ENCODE measurements at regions not wholly inside any gene's neighbourhood (a gene's known extent, or its start where the extent isn't known, plus 50 kb on each side); places are given as distances from the start of the nearest gene placed in this dataset.
"Not testable (repeated sequence)": the region's sequence is repeated elsewhere in the genome, so short reads cannot be mapped to it uniquely, and the experiment has no call there.

DNA sequence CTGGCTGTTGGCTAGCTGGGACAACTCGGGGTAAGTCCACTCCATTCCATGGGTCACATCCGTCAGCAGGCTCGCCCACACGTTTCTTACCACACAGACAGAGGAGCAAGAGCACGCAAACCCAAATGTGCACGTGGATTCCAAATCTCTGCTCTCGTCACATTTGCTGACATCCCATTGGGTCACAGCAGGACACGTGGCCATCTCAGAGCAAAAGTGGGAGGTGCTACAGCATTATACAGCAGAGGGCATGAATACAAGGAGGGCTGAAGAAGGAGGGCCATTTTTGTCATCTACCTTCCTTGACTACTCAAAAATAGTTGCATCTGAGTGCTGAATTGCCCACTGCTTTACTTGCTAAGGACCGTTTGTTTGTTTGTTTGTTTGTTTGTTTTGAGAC is 84.7 kb downstream of the RBBP6 start:
- DNase-seq = no peak

DNA sequence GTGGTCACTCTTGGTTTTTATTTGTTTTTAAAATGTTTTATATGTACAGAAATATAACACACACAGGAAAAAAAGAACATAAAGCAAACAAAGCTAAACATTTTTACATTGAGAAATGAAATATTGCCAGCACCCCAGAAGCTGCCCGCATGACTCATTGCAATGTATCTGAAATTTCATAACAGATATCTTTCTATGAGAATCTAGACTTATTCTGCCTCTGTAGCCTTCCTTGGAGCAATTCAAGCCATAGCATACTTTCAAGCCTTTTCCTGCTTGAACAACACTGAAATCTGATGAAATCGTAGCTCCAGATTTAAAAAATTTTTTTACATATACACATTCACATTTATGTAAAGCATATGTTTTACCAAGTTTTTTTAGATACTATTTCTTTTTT is 86.9 kb downstream of the RBBP6 start:
- DNase-seq = no peak

DNA sequence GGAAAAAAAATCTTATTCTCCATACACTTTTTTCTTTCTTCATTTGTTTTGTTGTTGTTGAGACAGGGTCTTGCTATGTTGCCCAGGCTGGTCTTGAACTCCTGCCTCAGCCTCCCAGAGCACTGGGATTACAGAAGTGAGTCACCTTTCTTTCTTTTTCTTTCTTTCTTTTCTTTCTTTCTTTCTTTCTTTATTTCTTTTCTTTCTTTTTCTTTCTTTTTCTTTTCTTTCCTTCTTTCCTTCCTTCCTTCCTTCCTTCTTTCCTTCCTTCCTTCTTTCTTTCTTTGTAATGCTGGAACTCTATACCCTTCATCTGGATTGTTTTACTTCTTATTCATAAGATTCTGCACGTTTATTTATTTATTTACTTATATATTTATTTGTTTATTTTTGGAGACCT is 94.5 kb upstream of the TNRC6A start:
- DNase-seq = no peak

DNA sequence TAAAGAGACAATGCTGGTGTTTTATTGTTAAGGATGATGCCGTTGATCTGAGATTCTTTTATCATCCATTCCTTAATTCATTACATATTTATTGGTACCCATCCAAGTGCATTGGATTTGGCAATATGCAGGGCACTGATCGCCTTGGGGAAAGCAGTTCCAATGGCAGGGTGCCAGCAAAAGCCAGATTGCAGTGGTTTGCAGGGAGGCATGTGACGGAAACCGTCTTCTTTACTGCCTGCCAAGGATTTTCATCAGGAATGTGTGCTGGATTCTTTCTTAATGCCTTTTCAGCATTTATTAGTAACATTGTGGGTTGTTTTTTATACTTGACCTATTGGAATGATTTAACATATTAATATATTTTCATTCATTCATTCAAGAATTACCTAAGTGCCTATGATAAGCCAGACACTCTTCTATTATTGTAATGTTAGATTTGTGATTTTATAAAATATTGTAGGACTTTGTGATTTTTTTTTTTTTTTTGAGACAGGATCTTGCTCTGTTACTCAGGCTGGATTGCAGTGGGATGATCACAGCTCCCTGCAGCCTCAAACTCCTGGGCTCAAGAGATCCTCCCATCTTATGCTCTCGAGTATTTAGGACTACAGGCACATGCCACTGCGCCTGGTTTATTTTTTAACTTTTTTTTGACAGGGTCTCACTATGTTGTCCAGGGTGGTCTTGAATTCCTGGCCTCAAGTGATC is 93.4 kb upstream of the TNRC6A start:
- DNase-seq = no peak

DNA sequence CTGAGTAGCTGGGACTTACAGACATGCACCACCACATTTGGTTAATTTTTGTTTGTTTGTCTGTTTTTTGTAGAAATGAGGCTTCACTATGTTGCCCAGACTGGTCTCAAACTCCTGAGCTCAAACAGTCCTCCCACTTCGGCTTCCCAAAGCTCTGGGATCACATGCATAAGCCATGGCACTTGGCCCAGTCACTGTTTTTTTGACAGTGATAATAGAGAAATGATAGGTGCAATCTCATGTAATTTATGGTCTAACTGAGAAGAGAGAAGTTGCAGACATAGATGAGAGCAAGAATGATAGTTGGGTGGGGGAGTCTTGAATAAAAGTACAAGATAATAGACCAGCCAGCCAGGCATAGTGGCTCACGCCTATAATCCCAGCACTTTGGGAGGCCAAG is 89.7 kb upstream of the TNRC6A start:
- DNase-seq = no peak

DNA sequence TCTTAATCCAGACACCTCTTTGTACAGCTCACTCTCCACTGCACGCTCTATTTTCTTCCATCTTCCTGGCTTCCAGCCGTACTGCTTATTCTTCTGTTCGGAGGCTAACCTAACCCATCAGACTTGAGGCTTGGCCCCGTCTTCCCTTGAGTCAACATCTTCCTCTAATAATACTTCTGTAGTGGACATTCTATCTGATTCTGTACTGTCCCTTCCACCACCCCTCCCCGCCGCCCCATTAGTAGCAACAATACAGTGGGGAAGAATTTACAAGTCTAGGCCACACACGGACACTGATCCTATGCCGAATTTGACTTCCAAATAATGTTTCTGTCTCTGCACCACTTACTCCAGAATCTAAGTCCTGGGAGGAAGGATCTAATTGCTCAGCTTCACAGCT is 86.0 kb upstream of the TNRC6A start:
- no peak for DNase-seq

DNA sequence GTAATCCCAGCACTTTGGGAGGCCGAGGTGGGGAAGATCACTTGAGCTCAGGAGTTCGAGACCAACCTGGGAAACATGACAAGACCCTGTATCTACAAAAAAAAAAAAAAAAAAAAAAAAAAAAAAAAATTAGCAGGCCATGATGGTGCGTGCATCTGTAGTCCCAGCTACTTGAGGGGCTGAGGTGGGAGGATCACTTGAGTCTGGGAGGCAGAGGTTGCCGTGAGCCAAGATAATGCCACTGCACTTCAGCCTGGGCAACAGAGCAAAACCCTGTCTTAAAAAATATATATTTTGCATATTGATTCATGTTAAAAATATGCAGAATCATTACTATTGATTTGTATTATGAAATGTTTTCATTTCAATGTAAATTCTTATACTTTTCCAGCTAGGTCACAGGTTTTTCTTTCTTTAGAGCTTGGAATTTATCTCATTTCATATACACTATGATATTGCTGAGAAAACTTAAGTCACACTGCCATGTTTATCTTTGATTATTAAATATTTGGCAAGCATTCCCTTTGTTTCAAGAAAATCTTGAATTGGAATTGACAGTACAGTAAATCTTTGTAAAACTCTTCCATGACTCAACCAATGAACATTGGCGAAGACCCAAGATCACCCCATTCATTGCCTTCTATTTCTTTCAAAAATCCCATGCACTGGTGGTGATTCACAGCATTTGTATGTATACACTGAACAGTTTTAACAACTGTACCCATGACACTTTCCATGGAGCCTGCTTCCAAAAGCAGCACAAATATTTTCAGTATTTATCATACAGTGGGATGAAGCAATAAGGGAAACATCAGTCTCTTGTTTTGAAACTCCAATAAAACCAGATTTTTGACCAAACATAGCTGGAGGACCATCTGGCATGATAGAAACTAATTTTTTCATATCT is 83.5 kb upstream of the TNRC6A start:
- DNase-seq = no peak

DNA sequence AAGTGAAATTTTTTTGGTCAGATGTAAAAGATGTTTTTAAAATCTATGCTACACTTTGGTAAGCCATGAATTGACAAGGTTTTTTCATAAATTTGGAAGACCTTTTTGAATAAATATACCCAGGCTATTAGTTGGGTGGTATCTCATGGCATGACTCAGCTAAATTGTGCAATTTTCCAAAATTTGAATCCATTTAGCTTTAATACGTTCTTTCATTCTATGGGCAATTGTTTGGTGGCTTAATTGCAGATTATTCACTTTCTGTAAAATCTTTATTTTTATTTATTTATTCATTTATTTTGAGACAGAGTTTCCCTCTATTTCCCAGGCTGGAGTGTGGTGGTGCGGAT is 82.8 kb upstream of the TNRC6A start:
- DNase-seq = no peak

DNA sequence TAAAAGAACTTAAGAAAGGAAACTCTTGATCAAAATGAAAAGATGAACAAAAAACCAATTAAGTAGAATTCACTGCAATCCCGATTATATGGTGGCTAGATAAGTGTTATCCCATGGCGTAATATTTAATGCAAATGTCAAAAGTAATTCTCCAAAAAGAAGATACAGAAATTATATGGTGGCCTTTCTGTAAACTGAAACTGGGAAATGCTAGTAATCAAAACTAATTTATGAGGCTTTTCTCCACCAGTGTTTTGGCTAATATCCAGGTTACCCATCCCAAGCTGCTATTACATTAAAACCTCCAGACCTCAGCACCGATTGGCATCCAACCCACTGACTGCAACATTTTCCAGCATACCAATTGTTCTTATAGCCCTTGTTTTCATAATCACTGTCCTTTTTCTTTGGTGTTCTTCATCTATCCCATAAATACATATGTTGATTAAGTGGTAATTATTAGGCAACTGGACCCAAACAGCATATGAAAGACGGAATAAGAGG is 77.2 kb upstream of the TNRC6A start:
- no peak for DNase-seq

DNA sequence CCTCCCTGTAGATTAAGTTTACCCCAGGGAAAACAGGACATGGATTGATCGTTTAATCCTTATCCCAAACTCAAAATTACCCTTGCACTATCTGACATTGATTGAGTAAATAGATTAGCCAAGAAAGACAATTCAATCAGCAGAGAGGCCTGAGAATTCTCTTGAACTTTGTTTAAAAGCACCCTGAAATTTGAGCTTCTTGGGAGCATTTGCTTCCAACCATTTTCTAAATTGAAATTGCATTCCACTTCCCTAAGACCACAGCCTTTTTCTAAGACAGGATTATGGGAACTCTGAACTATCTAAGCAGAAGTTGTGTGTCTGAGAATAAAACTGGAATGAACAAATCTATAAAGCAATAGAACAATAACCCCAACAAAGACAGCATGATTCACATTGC is 76.6 kb upstream of the TNRC6A start:
- DNase-seq = no peak

DNA sequence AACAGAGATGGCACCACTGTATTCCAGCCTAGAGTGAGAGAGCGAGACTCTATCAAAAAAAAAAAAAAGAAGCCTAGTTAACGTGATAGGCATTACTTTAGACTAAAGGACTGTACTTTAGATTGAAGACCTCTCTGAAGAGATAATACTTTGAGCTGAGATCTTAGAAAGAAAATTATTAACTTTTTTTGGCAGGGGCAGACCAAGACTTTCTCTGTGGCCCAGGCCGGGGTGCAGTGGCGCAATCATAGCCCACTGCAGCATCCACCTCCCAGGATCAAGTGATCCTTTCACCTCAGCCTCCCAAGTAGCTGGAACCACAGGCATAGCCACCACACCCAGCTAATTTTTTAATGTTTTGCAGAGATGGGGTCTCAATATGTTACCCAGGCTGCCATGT is 75.7 kb upstream of the TNRC6A start:
- no peak for DNase-seq

DNA sequence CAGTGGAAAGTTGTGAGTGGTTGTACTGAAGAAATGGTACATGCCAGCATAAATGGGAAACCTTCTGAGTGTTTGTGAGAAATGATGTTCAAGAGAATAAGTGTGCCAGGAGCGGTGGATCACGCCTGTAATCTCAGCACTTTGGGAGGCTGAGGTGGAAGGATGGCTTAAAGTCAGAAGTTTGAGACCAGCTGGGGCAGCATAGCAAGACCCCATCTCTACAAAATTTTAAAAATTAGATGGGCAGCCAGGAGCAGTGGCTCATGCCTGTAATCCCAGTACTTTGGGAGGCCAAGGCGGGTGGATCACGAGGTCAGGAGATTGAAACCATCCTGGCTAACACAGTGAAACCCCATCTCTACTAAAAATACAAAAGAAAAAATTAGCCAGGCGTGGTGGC is 63.5 kb upstream of the TNRC6A start:
- DNase-seq = not testable (repeated sequence)

DNA sequence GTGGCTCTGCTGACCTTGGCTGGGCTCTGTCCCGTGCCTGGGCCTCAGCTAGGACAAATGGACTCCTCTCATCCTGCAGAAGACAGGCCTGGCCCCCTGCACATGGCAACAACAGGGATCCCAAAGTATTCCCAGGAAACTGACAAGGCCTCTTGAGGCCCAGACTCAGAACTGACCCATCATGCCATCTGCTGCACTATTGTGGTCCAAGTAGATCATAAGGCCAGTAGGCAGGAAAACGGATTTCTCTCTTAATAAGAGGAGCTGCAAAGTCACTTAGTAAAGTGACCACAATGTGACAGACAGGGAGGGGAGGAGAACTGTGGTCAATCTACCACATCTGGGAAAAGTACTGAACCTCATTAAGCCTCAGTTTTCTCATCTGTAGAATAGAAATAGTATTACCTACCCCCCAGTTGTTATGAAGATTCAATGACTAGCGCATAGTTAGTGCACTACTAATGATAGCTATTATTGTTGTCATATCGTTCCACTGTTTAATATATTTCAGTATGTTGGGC is 62.1 kb upstream of the TNRC6A start:
- no peak for DNase-seq

DNA sequence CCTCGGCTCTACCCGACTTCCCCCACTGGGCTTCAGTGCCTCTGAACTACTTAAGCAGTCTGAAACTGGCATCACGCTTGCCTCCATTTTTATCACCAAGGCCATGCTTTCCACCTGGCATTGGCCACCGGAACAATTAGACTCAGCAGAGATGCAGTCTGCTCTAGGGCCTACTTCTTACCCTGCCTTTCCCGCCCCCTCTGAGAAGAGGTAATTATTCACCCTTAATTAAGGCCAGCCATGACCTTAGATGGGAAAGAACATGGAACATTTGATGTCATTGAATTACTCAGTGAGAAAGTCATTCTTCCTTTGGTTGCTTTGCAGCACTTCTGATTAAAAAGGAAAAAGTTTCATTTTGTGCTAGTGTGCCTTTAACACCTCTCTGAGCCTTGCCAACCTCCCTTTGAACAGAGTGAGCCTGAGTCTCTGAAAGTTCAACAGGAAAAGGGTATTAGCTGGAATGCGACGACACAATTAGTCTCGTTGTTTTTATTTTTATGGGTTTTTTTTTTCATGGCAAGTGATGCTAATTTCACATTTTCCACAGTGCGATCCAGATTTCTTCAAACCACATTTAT is 60.9 kb upstream of the TNRC6A start:
- peak; percentile 66 for DNase-seq

DNA sequence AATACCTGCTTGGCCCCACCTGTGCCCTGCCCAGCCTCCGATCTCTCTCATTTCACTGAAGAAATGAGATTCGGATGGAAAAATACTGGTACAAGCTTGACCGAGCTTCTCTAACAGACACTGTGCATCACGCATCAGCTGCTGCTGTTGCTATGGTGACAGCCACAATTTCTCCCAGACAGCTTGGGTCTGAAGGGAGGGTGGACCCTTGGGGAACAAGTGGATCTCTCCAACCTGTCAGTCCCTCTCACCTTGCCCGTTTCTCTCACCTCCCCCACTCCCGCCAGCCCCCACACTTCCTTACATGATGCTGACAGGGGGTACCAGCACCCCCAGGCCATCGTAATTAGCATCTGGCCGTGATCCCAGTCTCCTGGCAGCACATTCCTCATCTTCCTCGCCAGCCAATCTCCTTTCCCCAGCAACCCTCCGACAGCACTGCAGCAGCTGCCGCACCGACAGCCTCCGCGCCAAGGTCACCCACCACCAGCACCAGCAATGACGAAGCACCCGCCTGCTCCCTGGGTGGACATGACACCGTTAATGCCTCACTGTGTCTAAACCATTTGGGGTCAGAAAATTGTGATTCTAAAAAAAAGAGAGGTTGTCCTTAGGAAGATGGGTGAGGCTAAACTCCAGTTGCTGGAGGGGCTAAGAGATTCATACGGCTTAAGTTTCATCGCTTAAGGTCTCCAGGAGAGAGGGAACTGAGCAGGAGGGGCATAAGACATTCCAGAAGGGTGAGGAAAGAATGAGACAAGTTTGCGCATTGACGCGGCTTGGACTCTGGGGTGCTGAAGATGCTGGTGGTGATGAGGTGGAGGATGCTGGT is 58.6 kb upstream of the TNRC6A start:
- DNase-seq = no peak

DNA sequence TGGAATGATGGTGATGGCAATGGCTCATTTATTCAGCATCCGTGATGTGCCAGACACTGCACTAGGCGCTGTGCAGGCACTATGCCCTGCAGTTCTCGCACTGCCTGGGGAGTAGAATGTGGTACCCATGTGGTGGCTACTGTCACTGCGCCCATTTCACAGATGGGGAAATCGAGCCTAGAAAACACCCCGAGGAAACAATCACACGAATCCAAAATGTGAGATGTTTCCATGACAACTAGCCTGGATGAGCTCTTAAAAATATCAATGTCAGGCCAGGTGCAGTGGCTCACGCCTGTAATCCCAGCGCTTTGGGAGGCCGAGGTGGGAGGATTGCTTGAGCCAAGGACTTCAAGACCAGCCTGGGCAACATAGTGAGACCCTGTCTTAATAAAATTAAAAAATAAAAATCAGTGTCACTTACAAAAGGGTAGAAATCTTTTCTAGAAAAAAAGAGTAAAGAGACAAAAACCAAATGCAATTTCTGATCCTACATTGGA is 57.9 kb upstream of the TNRC6A start:
- DNase-seq = no peak

DNA sequence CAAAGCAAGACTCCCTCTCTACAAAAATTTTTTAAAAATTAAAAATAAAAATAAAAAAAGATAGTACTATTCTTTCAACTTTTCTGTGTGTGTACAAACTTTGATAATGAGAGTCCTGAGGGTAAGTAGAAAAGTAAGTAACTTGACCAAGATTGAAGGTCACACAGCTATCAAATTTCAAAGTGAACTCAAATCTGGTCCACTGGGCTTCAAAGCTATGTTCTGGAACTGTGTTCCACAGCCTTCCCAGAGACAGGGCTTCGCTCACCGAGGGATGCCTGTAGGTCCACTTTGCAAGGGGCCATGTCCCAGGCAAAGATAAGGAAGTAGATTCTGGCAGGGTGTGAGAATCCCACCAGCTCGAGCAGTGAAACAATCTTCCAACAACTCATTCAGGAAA is 56.3 kb upstream of the TNRC6A start:
- DNase-seq = no peak

DNA sequence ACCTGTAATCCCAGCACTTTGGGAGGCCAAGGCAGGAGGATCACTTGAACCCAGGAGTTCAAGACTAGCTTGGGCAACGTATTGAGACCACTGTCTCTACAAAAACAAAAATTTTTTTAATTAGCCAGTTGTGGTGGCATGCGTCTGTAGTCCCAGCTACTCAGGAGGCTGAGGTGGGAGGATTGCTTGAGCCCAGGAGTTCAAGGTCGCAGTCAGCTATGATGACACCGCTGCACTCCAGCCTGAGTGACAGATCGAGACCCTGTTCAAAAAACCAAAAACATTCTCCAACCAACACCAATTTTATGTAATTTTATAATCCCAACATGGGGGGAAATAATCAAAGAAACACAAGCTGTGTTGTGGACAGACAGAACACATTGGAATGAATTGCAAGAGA is 54.6 kb upstream of the TNRC6A start:
- DNase-seq = no peak

DNA sequence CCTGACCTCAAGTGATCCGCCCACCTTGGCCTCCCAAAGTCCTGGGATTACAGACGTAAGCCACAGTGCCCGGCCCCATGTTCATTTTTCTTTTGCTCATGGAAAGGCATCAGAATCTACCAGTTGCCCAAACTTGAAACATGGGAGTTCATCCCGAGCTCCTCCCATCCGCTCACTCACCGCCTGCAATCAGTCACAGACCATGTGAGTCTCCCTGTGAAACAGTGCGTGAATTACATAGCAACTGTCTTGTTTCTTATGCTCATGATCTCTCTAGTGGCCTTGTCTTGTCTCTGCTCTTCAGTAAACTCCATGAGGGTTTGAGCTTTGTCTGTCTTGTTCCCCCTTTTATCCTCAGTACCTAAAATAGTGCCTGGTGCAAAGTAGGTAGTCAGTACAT is 52.1 kb upstream of the TNRC6A start:
- DNase-seq = no peak
